ENCODE measurements at regions not wholly inside any gene's neighbourhood (a gene's known extent, or its start where the extent isn't known, plus 50 kb on each side); places are given as distances from the start of the nearest gene placed in this dataset.
"Not testable (repeated sequence)": the region's sequence is repeated elsewhere in the genome, so short reads cannot be mapped to it uniquely, and the experiment has no call there.

- no peak for DNase-seq
These were observed 186.1 kb downstream of the ENC1 start for GRCh38 chr5:74454263-74455030.

GRCh38 chr5:74452856-74453255 is 187.7 kb downstream of the ENC1 start:
- DNase-seq: no peak

GRCh38 chr5:74450095-74450494 is 190.4 kb downstream of the ENC1 start:
- no peak for DNase-seq

GRCh38 chr5:74446725-74447241 is 193.7 kb downstream of the ENC1 start:
- no peak for DNase-seq

DNA sequence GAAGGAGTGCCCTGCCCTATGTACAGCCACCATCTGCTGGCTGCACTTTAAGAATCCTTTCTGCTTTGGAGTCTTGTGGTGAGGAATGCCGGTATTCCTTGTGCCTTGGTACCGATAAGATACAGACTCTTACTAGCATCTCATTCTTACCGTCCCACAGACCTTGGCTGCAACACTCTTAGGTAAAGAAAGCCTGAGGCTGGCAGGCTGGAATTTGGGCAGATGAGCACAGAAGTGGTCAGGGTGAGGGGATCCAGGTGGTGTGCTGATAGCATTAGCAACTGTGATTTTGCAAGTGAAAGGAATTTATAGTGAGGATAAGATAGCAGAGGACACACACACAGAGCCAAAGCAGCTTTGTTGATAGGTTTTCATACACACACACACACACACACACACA is 198.1 kb downstream of the ENC1 start:
- no peak for DNase-seq

GRCh38 chr5:74441616-74442015 is 198.9 kb downstream of the ENC1 start:
- no peak for DNase-seq

- no peak for DNase-seq
These were observed 200.2 kb downstream of the ENC1 start for GRCh38 chr5:74440341-74440740.

GRCh38 chr5:74437870-74438269 is 202.7 kb downstream of the ENC1 start:
- DNase-seq: not testable (repeated sequence)

DNA sequence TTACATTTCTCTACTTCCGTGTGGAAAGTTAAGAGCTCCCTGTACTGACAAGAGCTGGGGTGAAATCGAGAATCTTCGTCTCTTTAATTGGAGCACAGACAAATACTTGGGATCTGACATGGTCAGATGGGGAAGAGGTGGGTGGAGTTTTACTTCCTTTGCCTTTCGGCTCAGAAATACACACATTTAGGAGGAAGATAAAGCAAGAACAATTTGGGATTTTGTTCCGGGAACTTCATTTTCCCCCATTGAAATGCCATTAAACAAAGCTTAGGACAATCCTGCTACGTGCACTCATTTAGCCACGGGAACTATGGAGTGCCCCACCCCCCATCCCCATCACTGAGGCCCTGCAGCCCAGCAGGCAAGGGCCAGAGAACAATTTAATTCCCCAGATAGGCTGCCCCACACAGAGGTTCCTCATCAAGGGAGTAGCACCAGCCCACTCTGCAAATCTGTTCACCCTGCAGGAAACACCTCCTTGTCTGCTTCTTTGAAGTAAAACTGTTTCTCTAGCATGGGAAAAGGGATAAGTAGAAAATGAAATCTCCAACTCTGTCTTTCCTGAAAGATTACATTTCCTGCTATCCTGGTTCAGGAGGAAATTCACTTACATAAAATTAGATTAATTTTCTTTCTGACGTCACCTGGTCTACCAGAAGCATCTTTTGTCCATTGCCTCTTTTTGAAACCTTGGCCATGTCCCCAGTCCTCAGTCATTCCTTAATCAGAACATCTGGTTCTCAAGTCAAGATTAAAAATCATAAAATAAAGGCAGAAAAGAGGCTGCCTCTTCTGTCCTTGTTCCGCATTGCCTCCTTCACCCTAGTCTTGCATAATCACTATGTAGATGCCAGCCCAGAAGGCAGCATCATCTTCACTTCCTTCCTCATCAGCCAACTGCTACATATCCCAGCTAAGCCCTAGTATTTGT is 206.4 kb downstream of the ENC1 start:
- no peak for DNase-seq

GRCh38 chr5:74433255-74433895 is 207.2 kb downstream of the ENC1 start:
- no peak for DNase-seq

DNA sequence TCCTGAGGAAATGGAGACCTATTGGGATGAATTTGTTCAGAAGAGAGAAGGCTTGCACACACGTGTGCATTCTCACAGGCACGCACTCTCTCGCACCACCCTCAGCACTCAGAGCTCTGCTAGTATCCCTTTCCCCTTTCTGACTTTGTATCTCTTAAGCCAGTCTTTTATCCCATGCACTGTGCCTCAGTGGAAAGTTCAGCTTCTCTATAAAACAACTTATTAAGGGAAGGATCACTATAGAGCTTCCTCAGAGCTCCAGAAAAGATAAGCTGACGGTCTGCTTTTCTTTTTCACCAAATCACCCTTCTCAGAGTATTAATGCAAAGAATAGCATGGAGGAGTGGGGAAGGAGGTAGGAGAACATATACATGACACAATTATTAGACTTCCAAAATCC is 207.8 kb downstream of the ENC1 start:
- DNase-seq: no peak

DNA sequence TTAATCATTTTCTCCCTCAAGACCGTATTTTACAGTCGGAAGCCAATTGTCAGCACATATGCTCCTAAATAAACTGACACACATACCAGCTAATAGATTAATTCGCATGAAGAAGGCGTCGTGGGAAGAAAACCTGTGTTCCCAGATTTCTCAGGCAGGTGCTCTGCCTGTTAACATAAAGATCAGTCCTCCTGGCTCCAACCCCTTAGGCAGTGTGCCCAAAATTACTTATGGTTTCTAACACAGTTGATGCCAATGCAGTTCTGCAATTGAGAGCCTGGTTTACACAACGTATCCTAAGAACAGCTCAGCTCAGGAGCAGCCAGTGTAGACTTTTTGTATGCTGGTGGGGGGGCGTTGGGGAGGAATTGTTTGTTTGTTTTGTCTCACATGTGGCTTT is 208.3 kb downstream of the ENC1 start:
- DNase-seq: peak; percentile 77

GRCh38 chr5:74431290-74431669 is 209.2 kb downstream of the ENC1 start:
- DNase-seq: peak; percentile 58

GRCh38 chr5:74430631-74431289 is 209.8 kb downstream of the ENC1 start:
- DNase-seq: no peak

GRCh38 chr5:74429495-74429894 is 211.0 kb downstream of the ENC1 start:
- no peak for DNase-seq

- DNase-seq: no peak
These were observed 211.7 kb downstream of the ENC1 start for GRCh38 chr5:74428876-74429275.

DNA sequence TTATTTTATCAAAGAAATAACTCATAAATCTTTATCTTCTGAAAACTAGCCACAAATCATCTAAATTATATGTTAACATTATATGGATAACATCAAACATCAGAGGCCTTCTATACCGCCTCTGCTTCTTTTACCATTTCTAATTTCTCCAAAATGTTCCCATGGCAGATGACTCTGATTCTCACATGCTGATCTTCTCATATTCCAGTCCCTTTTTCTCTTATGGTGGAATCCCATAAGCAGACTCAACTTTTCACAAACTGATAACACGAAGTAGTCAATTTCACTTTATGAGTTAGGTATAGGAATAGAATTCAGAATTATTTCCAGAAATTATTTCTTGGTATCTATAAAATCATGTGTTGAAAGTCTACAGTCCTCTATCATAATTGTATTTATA is 212.3 kb downstream of the ENC1 start:
- DNase-seq: no peak

- DNase-seq: peak; percentile 96
These were observed 214.0 kb downstream of the ENC1 start for GRCh38 chr5:74426506-74426905.

DNA sequence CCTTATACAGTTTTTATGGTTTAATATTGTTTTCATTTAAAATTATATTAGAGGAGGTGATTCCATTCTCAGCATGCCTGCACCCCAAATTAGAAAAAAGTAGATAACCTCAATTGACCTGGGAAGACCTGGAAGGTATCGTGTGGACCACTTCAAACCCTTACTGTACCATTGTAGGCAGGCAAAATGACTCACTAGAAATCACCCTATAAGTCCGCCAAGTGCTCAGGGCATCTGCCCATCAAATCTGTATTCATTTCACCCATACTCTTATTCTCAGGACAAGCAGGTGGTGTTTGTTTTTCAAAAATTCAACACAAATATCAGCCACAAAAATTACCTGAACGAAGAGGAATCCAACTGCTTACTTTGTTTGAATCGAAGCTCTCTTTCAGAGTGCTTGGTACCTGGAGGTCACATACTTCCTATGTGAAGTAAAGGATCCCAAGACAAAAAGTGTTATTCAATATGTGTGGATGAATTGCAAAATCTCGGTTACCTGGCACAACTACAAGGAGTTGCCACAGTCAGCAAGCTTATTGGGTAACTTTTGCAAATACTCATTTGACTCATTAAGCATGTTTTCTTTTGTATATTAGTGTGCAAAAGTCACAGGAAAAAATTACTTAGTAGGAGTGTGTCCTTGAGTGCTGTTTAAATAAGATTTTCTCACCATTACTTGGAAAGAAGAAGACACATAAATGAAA is 216.2 kb downstream of the ENC1 start:
- no peak for DNase-seq

- DNase-seq: no peak
These were observed 217.1 kb downstream of the ENC1 start for GRCh38 chr5:74423383-74423782.

DNA sequence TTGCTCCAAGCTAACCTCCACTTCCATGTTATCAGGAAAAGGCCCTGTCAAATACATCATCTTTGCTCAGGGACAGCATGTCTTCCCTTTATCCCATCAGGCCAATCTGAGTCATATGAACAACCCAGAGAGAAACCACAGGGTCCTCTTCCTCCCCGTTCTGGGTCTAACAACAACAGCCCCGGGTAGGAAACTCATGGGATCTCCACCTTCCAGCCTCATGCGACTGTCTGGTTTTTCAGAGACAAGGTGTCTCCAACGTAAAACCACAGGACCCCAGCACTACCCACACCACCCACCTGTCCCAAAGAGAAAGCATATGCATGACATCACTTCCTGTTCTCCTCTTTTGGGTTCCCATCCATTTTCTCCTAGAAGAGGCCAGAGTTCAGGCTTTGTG is 217.9 kb downstream of the ENC1 start:
- no peak for DNase-seq

GRCh38 chr5:74422030-74422429 is 218.5 kb downstream of the ENC1 start:
- DNase-seq: no peak
